ENCODE measurements at regions not wholly inside any gene's neighbourhood (a gene's known extent, or its start where the extent isn't known, plus 50 kb on each side); places are given as distances from the start of the nearest gene placed in this dataset.

GRCh38 chr15:98418122-98418521, 230.2 kb upstream of the IGF1R start:
- H3K4me3 Mint-ChIP-seq, result no peak overlapping the region
- DNase-seq (ENCODE audit: extremely low spot score, unreplicated experiment), result no peak
- H3K27ac Mint-ChIP-seq, result no peak overlapping the region
- TF ChIP-seq, protein P1, sequence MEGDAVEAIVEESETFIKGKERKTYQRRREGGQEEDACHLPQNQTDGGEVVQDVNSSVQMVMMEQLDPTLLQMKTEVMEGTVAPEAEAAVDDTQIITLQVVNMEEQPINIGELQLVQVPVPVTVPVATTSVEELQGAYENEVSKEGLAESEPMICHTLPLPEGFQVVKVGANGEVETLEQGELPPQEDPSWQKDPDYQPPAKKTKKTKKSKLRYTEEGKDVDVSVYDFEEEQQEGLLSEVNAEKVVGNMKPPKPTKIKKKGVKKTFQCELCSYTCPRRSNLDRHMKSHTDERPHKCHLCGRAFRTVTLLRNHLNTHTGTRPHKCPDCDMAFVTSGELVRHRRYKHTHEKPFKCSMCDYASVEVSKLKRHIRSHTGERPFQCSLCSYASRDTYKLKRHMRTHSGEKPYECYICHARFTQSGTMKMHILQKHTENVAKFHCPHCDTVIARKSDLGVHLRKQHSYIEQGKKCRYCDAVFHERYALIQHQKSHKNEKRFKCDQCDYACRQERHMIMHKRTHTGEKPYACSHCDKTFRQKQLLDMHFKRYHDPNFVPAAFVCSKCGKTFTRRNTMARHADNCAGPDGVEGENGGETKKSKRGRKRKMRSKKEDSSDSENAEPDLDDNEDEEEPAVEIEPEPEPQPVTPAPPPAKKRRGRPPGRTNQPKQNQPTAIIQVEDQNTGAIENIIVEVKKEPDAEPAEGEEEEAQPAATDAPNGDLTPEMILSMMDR (conservative IDR thresholded peaks at IDR 0.05), result no peak
- H3K36me3 Mint-ChIP-seq, result no peaks in the 10 kb centered on the region
- peaks cover 56% of the 10 kb centered on the region for H3K27me3 Mint-ChIP-seq
- peaks cover 7% of the 10 kb centered on the region for H3K4me1 Mint-ChIP-seq (ENCODE audit: unreplicated experiment)
- H3K9me3 Mint-ChIP-seq, result peaks cover 5% of the 10 kb centered on the region

- Mint-ChIP-seq H3K4me1 (ENCODE audit: unreplicated experiment) (peaks cover 7% of the 10 kb centered on the region), H3K9me3 (no peaks in the 10 kb centered on the region), H3K4me3 (no peak overlapping the region), H3K27me3 (peaks cover 57% of the 10 kb centered on the region), H3K27ac (no peak overlapping the region), H3K36me3 (no peaks in the 10 kb centered on the region)
- TF ChIP-seq, protein P1 (conservative IDR thresholded peaks at IDR 0.05), result no peak
- DNase-seq (ENCODE audit: extremely low spot score, unreplicated experiment), result no peak
Observed at GRCh38 chr15:98419173-98419780, 229.1 kb upstream of the IGF1R start.

DNA sequence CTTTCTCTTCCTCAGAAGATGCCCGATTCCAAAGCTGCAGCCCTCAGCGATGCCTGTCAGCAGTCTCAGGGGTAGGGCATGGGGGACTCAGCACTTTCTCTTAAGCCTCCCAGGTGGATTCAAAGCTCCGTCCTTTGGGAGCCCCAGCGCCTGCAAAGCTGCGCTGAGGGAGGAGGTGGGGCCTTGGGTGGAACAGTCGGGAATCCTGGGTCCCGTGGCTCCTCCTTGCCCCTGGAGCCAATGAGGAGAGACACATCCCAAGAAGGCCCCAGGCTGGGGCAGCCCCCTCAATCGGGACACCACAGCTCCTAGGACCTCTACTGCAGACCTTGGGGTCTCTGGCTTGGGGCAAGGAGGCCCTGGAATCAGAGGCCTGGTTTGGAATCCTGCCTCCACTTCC, 227.5 kb upstream of the IGF1R start:
- Mint-ChIP-seq H3K9me3 (no peaks in the 10 kb centered on the region), H3K36me3 (no peaks in the 10 kb centered on the region), H3K27me3 (peaks cover 69% of the 10 kb centered on the region), H3K4me3 (no peak overlapping the region), H3K27ac (no peak overlapping the region), H3K4me1 (ENCODE audit: unreplicated experiment) (peaks cover 7% of the 10 kb centered on the region)
- TF ChIP-seq, protein P1 (conservative IDR thresholded peaks at IDR 0.05), result no peak
- DNase-seq (ENCODE audit: extremely low spot score, unreplicated experiment), result no peak

DNA sequence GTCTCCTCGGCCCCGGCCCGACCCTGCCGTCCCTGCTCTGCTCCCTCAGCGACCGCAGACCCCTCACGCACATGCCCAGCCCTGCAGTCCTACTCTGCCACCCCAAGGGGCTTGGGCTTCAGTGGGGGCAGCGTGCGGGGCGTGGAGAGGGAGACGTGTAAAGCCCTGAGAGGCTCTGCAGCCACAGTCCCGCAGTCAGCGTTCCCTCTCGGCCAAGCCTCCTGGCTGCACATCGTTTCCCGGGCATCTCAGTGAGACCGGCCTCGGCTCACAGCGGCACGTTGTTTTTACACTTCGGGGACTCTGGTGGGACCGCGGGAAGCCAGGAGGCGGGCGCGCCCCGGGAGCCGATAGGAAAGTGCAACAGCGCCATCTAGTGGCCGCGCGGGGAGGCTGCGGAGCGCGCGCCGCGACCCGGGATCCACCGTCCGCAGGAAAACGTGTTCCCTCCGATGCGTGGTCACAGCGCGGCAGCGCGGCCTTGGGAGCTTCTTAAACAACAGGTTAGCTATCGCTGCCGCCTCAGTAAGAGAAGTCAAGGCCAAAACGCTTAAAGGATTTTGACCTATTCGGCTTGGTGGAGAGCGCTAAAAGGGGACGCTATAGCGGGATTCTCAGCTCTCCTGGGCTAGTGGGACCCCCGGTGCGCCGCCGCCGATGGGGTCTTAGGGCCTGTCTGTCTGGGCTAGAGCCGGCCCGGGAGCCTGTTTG, 226.8 kb upstream of the IGF1R start:
- peaks cover 73% of the 10 kb centered on the region for H3K27me3 Mint-ChIP-seq
- TF ChIP-seq, protein P1 (conservative IDR thresholded peaks at IDR 0.05), result peak; percentile 100
- H3K4me1 Mint-ChIP-seq (ENCODE audit: unreplicated experiment), result peaks cover 7% of the 10 kb centered on the region
- no peaks in the 10 kb centered on the region for H3K36me3 Mint-ChIP-seq
- H3K9me3 Mint-ChIP-seq, result no peaks in the 10 kb centered on the region
- H3K27ac Mint-ChIP-seq, result no peak overlapping the region
- DNase-seq (ENCODE audit: extremely low spot score, unreplicated experiment), result peak; percentile 89
- peak overlapping the region; percentile 51 for H3K4me3 Mint-ChIP-seq

DNA sequence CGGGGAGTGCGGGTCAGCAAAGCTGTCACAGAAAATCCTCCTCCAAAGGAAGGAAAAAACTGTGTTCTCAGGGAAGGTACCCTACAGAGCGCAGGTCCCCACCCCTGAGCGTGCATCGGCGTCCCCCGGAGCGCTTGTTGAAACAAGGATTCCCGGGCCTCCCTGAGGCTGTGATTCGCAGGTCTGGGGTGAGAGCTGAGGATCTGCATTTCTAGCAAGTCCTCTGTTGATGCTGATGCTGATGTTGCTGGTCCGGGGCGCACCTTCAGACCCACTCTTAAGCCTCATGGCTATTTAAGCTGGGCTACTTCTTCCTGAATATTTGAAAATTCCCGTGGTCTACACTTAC, 226.2 kb upstream of the IGF1R start:
- Mint-ChIP-seq H3K27me3 (peaks cover 72% of the 10 kb centered on the region), H3K4me3 (peak overlapping the region; percentile 51), H3K36me3 (no peaks in the 10 kb centered on the region), H3K9me3 (no peaks in the 10 kb centered on the region), H3K4me1 (ENCODE audit: unreplicated experiment) (peaks cover 7% of the 10 kb centered on the region), H3K27ac (no peak overlapping the region)
- TF ChIP-seq, protein P1 (conservative IDR thresholded peaks at IDR 0.05), result no peak
- DNase-seq (ENCODE audit: extremely low spot score, unreplicated experiment), result no peak
